NT2/D1 (cell line): ENCODE measurements at regions not wholly inside any gene's neighbourhood (a gene's known extent, or its start where the extent isn't known, plus 50 kb on each side); places are given as distances from the start of the nearest gene placed in this dataset.

Experiments used
- SUZ12 ChIP-seq: IDR thresholded peaks from 2 replicates; pipeline ENCODE4 v1.6.1; 2011; ENCODE audit not compliant: insufficient read length, insufficient read depth; ENCODE audit errors: extremely low read depth
- ZNF274 ChIP-seq: IDR thresholded peaks from 2 replicates; pipeline ENCODE4 v1.6.1; 2011; ENCODE audit warnings: mild to moderate bottlenecking, low read depth, low read length

- no peak for TF ChIP-seq SUZ12
- TF ChIP-seq ZNF274, result no peak
These were observed 144.5 kb upstream of the BMPER start for GRCh38 chr7:33760834-33761233.
